ENCODE measurements at regions not wholly inside any gene's neighbourhood (a gene's known extent, or its start where the extent isn't known, plus 50 kb on each side); places are given as distances from the start of the nearest gene placed in this dataset.

DNA sequence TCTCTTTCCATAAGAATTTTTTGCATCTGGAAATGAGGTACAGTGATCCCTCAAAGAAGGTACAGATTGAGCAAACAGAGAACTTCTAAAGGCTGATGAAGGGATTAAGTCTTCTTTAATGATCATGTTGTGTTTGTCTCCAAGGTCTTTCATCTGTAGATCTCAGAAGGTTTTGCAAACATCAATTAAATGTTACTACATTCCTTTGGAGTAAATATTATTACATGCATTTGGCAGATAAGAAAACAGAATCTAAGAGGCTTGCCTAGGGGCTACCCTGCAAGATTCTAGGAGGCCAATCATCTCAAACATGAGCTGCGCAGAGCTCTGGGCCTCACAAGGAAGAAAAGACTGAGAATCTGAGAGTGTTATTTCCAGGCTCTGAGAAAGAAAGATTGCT lies 70.9 kb upstream of the LPP start:
- Histone ChIP-seq H3K9ac (ENCODE audit: insufficient read depth, low read length, poor library complexity, severe bottlenecking) (no peak overlapping the region), H3K79me2 (ENCODE audit: insufficient read depth, low read length) (no peaks in the 10 kb centered on the region), H3K4me3 (replicated peaks in 1 of 3; ENCODE audit: low read depth in 2 of 3, low read length in 3 of 3) (no peak overlapping the region), H2AFZ (ENCODE audit: insufficient read depth, low read depth, low read length, poor library complexity, severe bottlenecking) (no peak overlapping the region), H3K27me3 (ENCODE audit: control insufficient read depth in 2 of 2, insufficient read depth in 2 of 2, low read length in 2 of 2) (no peaks in the 10 kb centered on the region), H3K36me3 (replicated peaks in 1 of 2; ENCODE audit: control insufficient read depth in 1 of 2, insufficient read depth in 2 of 2, low read length in 2 of 2) (no peaks in the 10 kb centered on the region), H3K4me2 (replicated peaks; ENCODE audit: extremely low read depth, low read length, poor library complexity, severe bottlenecking) (no peak overlapping the region), H3K4me1 (ENCODE audit: control insufficient read depth in 1 of 2, insufficient read depth in 2 of 2, low read length in 2 of 2) (no peaks in the 10 kb centered on the region), H3K27ac (ENCODE audit: low read depth in 1 of 2, low read length in 2 of 2) (no peak overlapping the region), H4K20me1 (ENCODE audit: insufficient read depth, low read length) (no peaks in the 10 kb centered on the region), H3K9me3 (replicated peaks in 1 of 2; ENCODE audit: control insufficient read depth in 1 of 2, insufficient read depth in 1 of 2, low read length in 2 of 2) (no peaks in the 10 kb centered on the region)
- Mint-ChIP-seq H3K9me3 (peaks cover 0 to 2% (median 0%) of the 10 kb centered on the region in 7 donors), H3K27me3 (ENCODE audit: low read depth in 3 of 3) (peaks cover 0 to 3% (median 2%) of the 10 kb centered on the region in 3 donors), H3K4me3 (no peak overlapping the region), H3K27ac (no peak overlapping the region), H3K36me3 (no peaks in the 10 kb centered on the region), H3K4me1 (peaks cover 5% of the 10 kb centered on the region)
- WGBS (ENCODE audit: insufficient coverage), result 100% methylated on average over 1 of the region's 1 CpG
- DNase-seq, result no peak
- intact Hi-C loops (cut with micrococcal nuclease), result no loop called here
- TF ChIP-seq, protein P1, sequence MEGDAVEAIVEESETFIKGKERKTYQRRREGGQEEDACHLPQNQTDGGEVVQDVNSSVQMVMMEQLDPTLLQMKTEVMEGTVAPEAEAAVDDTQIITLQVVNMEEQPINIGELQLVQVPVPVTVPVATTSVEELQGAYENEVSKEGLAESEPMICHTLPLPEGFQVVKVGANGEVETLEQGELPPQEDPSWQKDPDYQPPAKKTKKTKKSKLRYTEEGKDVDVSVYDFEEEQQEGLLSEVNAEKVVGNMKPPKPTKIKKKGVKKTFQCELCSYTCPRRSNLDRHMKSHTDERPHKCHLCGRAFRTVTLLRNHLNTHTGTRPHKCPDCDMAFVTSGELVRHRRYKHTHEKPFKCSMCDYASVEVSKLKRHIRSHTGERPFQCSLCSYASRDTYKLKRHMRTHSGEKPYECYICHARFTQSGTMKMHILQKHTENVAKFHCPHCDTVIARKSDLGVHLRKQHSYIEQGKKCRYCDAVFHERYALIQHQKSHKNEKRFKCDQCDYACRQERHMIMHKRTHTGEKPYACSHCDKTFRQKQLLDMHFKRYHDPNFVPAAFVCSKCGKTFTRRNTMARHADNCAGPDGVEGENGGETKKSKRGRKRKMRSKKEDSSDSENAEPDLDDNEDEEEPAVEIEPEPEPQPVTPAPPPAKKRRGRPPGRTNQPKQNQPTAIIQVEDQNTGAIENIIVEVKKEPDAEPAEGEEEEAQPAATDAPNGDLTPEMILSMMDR (IDR thresholded peaks at IDR 0.05), result no peak

DNA sequence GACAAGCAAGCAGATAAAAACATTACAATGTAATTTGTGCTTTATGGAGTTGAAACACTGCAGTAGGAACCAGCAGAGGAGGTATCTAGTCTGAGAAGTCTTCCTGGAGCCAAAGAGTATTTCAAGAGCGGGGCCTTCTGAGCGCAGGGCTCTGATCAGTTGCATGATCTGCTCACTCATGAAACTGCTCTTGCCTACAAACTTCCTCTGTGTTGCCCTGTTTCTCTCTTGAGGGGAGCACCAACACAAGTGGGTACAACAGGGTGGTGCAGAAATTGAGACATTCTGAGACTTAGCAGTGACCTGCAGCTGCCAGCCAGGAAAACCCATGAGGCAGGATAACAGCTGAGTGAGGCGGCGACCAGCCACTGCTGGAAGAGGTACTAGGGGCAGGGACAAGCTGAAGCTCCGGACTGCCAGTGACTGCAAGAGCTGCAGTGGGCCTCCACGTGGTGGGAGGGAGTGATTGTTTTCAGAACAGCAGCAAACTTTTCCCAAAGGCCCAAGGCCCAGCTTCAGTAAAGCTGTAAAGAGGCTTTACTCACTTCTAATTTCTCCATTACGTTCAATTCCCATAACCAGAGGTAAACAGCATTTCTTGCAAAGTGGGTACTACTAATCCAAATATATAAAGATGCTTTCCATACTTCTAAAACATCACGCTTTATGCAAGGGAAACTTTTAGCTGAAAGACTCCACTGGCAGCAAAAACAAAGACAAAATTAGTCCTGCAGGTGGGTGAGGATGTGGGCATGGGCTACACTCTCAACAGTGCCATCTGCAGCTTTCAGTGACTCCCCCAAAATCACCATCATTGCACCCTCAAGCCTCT lies 69.0 kb upstream of the LPP start:
- H3K36me3 Mint-ChIP-seq, result no peaks in the 10 kb centered on the region
- H2AFZ ChIP-seq (ENCODE audit: insufficient read depth, low read depth, low read length, poor library complexity, severe bottlenecking), result no peak overlapping the region

More for the DNA sequence above, 69.0 kb upstream of the LPP start:
- no peak overlapping the region for H3K9ac ChIP-seq (ENCODE audit: insufficient read depth, low read length, poor library complexity, severe bottlenecking)
- no peaks in the 10 kb centered on the region for H3K4me1 ChIP-seq (ENCODE audit: control insufficient read depth in 1 of 2, insufficient read depth in 2 of 2, low read length in 2 of 2)
- Mint-ChIP-seq H3K27me3 (ENCODE audit: low read depth in 3 of 3) (peaks cover 0 to 9% (median 2%) of the 10 kb centered on the region in 3 donors), H3K4me3 (no peak overlapping the region), H3K9me3 (peaks cover 0 to 2% (median 0%) of the 10 kb centered on the region in 7 donors), H3K4me1 (peaks cover 5% of the 10 kb centered on the region), H3K27ac (no peak overlapping the region)
- intact Hi-C loops (cut with micrococcal nuclease), result no loop called here
- whole genome bisulfite sequencing (ENCODE audit: insufficient coverage), result 94% methylated on average over 5 of the region's 8 CpGs
- H3K9me3 ChIP-seq (replicated peaks in 1 of 2; ENCODE audit: control insufficient read depth in 1 of 2, insufficient read depth in 1 of 2, low read length in 2 of 2), result no peaks in the 10 kb centered on the region
- H3K79me2 ChIP-seq (ENCODE audit: insufficient read depth, low read length), result no peaks in the 10 kb centered on the region
- H4K20me1 ChIP-seq (ENCODE audit: insufficient read depth, low read length), result no peaks in the 10 kb centered on the region
- no peak for DNase-seq
- H3K4me3 ChIP-seq (replicated peaks in 1 of 3; ENCODE audit: low read depth in 2 of 3, low read length in 3 of 3), result no peak overlapping the region
- TF ChIP-seq, protein P1 (IDR thresholded peaks at IDR 0.05), result no peak
- H3K4me2 ChIP-seq (replicated peaks; ENCODE audit: extremely low read depth, low read length, poor library complexity, severe bottlenecking), result no peak overlapping the region
- no peak overlapping the region for H3K27ac ChIP-seq (ENCODE audit: low read depth in 1 of 2, low read length in 2 of 2)
- no peaks in the 10 kb centered on the region for H3K27me3 ChIP-seq (ENCODE audit: control insufficient read depth in 2 of 2, insufficient read depth in 2 of 2, low read length in 2 of 2)
- no peaks in the 10 kb centered on the region for H3K36me3 ChIP-seq (replicated peaks in 1 of 2; ENCODE audit: control insufficient read depth in 1 of 2, insufficient read depth in 2 of 2, low read length in 2 of 2)

Measured in CD14-positive monocyte (primary cell).